Spleen (tissue), 7 donors: ENCODE measurements at regions not wholly inside any gene's neighbourhood (a gene's known extent, or its start where the extent isn't known, plus 50 kb on each side); places are given as distances from the start of the nearest gene placed in this dataset.

ENCODE experiments used
- CTCF ChIP-seq, 11 experiments: fragments of 200-600 bp in 7 of 11; fragments of 450-650 bp in 4 of 11; sonication (generic) in 4 of 11; IDR thresholded peaks in 8 of 11; conservative IDR thresholded peaks in 3 of 11; 1 replicate in 7 of 11; 2 replicates in 4 of 11; pipeline versions ENCODE4 v1.4.0 to v1.8.0; 2016 to 2021; ENCODE audit warnings: antibody characterized with exemption in 11 of 11, inconsistent platforms in 4 of 11, mild to moderate bottlenecking in 1 of 11
- POLR2AphosphoS5 ChIP-seq, 3 donors: sonication (generic); formaldehyde crosslinking; IDR thresholded peaks; one replicate each; pipeline ENCODE4 v1.5.1; 2017; ENCODE audit warnings: antibody characterized with exemption in 3 of 3
- donor health status: DM: no; HTN: no; CAD: no; lungs with moderate emphysema.
- donor health status: DM: no; HTN: no; CAD: no.
- donor health status: DM: no; HTN: no; CAD: no.

GRCh38 chr2:51472783-51473182 lies 440.9 kb upstream of the NRXN1 start:
- TF ChIP-seq CTCF (IDR thresholded peaks at IDR 0.05 in 8 of 11, conservative IDR thresholded peaks at IDR 0.05 in 3 of 11) (no peak), POLR2AphosphoS5 (IDR thresholded peaks at IDR 0.05) (no peak)
